ENCODE measurements at regions not wholly inside any gene's neighbourhood (a gene's known extent, or its start where the extent isn't known, plus 50 kb on each side); places are given as distances from the start of the nearest gene placed in this dataset.
"Not testable (repeated sequence)": the region's sequence is repeated elsewhere in the genome, so short reads cannot be mapped to it uniquely, and the experiment has no call there.

- not testable (repeated sequence) for TF ChIP-seq CTCF (IDR thresholded peaks at IDR 0.05); EZH2 (IDR thresholded peaks at IDR 0.05; ENCODE audit: borderline replicate concordance, insufficient read depth, low read depth, low read length, poor library complexity, severe bottlenecking)
Observed at GRCh38 chr18:14382666-14383065, 160.7 kb downstream of the POTEC start.

Measured in B cell (primary cell).